Left lung (tissue), 4 donors: ENCODE measurements at regions not wholly inside any gene's neighbourhood (a gene's known extent, or its start where the extent isn't known, plus 50 kb on each side); places are given as distances from the start of the nearest gene placed in this dataset.

Experiments used
- ATAC-seq: fragments of 200-7000 bp; cut with Tn5 transposase; one replicate; pipeline ENCODE4 v1.9.1; 2020; ENCODE audit warnings: moderate library complexity
- DNase-seq, 4 donors: peaks; one replicate each; pipeline ENCODE4 v3.0.0-alpha.2; 2013 to 2020
- H3K27ac ChIP-seq, 2 donors: fragments of 200-600 bp; sonication (generic) in 1 of 2; one replicate each; pipeline versions ENCODE4 v1.5.0 to v1.8.0; 2020 to 2021
- H3K27me3 ChIP-seq, 2 donors: fragments of 200-600 bp; sonication (generic) in 1 of 2; one replicate each; pipeline versions ENCODE4 v1.5.0 to v1.8.0; 2020 to 2021
- H3K36me3 ChIP-seq, 2 donors: fragments of 200-600 bp; sonication (generic) in 1 of 2; one replicate each; pipeline versions ENCODE4 v1.5.0 to v1.8.0; 2020 to 2021
- H3K4me1 ChIP-seq, 2 donors: fragments of 200-600 bp; one replicate each; pipeline ENCODE4 v1.8.0; 2021
- H3K4me3 ChIP-seq, 2 donors: fragments of 200-600 bp; sonication (generic) in 1 of 2; one replicate each; pipeline versions ENCODE4 v1.5.0 to v1.8.0; 2020 to 2021; ENCODE audit warnings: mild to moderate bottlenecking in 1 of 2
- H3K9me3 ChIP-seq, 2 donors: fragments of 200-600 bp; sonication (generic) in 1 of 2; one replicate each; pipeline versions ENCODE4 v1.5.0 to v1.8.0; 2020 to 2021
- intact Hi-C, 2 donors: fragments of 100-400 bp; cut with DNase I; formaldehyde crosslinking; loops; one replicate each; pipeline versions ENCODE4 v1.11.2 to v1.14.2; 2022
- TF ChIP-seq, protein P1 (sequence below), 2 donors: fragments of 200-600 bp; sonication (generic) in 1 of 2; IDR thresholded peaks; one replicate each; pipeline versions ENCODE4 v1.5.0 to v1.8.0; 2021; ENCODE audit warnings: antibody characterized with exemption in 2 of 2
- donor health status: DM: no; HTN: yes; CAD: no.
- donor health status: DM: no; HTN: no; CAD: no.

DNA sequence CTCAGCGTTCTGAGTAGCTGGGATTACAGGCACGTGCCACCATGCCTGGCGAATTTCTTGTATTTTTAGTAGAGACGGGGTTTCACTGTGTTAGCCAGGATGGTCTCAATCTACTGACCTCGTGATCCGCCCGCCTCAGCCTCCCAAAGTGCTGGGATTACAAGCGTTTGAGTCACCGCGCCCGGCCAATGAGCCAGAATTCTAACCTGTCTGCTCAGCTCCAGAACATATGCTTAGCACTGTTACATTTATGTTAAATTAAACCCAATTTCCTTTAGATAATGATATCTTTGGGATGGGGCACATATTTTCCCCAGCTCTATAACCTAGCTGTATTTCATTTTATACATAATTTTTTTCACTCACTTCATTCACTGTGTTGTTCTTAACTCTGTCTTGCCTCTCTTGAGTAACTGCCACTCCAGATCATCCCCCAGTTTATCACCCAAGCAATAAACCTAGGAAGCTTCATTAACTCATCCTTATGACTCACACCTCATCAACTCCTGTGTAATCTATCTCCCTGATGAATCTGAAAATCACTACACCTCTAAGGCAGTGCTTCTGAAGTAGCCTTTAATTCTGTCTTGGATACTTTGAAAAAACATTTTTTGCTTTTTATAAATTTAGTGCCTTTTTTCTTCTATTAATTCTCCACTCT lies 559.7 kb upstream of the ZWINT start:
- intact Hi-C loops: no loop called here
- TF ChIP-seq, protein P1, sequence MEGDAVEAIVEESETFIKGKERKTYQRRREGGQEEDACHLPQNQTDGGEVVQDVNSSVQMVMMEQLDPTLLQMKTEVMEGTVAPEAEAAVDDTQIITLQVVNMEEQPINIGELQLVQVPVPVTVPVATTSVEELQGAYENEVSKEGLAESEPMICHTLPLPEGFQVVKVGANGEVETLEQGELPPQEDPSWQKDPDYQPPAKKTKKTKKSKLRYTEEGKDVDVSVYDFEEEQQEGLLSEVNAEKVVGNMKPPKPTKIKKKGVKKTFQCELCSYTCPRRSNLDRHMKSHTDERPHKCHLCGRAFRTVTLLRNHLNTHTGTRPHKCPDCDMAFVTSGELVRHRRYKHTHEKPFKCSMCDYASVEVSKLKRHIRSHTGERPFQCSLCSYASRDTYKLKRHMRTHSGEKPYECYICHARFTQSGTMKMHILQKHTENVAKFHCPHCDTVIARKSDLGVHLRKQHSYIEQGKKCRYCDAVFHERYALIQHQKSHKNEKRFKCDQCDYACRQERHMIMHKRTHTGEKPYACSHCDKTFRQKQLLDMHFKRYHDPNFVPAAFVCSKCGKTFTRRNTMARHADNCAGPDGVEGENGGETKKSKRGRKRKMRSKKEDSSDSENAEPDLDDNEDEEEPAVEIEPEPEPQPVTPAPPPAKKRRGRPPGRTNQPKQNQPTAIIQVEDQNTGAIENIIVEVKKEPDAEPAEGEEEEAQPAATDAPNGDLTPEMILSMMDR (IDR thresholded peaks at IDR 0.05): no peak
- Histone ChIP-seq H3K4me1 (no peaks in the 10 kb centered on the region), H3K27me3 (no peaks in the 10 kb centered on the region), H3K4me3 (no peak overlapping the region), H3K27ac (no peak overlapping the region), H3K36me3 (no peaks in the 10 kb centered on the region), H3K9me3 (peaks cover 0 to 29% of the 10 kb centered on the region in 2 donors)
- ATAC-seq (no peak), DNase-seq (peak in 1 of 4 donors; percentile 16)

DNA sequence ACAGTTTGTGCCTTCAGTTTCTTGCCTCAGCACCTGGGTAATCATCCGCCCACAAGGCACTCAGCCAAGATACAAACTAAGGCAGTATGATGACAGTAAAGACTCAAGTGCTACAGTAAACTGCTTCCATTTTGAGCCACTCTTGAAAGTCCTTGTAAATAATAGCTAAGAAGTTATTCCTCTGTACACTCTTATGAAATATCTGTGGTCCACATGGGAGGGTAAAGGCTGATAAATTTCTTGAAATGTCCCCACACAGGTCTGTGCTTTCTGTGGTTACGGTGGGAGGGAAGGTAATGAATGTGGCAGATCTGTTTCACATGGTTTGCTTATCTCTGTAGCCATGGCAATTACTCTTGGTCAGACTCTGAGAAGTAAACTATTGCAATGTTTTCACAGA lies 551.0 kb upstream of the ZWINT start:
- TF ChIP-seq, protein P1 (IDR thresholded peaks at IDR 0.05): no peak

DNA sequence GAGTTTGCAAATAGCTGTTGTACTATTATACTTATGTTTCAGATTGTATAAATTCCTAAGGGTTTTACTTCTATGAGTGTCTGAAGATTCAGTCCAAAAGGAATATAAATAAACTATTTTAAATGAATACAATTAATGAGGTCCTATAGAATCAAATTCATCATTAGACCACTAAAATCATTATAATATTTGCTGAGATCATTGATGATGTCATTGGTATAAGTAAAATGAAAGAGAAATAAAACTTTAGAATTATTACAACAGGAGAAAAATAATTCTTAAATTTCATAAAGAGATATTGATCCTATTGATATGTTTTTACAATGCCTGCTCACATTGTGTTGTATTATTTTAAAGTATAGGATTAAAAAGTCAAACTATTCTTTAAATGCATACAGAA lies 544.0 kb upstream of the ZWINT start:
- H3K27me3 ChIP-seq: no peaks in the 10 kb centered on the region
- no peak overlapping the region for H3K4me3 ChIP-seq
- H3K36me3 ChIP-seq: no peaks in the 10 kb centered on the region
- H3K9me3 ChIP-seq: no peaks in the 10 kb centered on the region
- no peak overlapping the region for H3K27ac ChIP-seq
- ATAC-seq (no peak), DNase-seq (no peak)
- H3K4me1 ChIP-seq: no peaks in the 10 kb centered on the region
- TF ChIP-seq, protein P1 (IDR thresholded peaks at IDR 0.05): no peak
- intact Hi-C loops: no loop called here

More for the DNA sequence above, 551.0 kb upstream of the ZWINT start:
- Histone ChIP-seq H3K9me3 (peaks cover 0 to 14% of the 10 kb centered on the region in 2 donors), H3K4me3 (no peak overlapping the region), H3K27ac (no peak overlapping the region), H3K36me3 (no peaks in the 10 kb centered on the region), H3K27me3 (no peaks in the 10 kb centered on the region), H3K4me1 (no peaks in the 10 kb centered on the region)
- peak; percentile 94 for ATAC-seq
- intact Hi-C loops: no loop called here
- DNase-seq: peak in 3 of 4 donors; percentile 5 to 64 (median 51)

DNA sequence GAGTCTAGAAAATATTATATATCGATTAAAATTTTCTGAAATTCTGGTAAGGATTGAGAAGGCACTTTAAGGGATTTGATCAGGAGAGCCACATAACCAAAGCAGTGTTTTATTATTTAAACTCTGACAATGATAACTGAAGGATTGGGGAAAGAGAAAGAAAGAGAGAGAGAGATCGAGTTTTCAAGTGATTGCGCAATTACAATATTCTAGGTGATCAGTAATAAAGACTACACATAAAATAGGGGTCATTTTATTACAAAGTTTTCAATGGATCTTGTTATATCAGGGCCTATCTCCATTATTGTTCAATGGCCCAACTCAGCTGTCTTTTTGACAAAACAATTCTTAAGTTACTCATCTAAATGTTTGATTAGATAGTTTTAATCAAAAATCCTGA lies 541.5 kb upstream of the ZWINT start:
- H3K4me1 ChIP-seq: no peaks in the 10 kb centered on the region

DNA sequence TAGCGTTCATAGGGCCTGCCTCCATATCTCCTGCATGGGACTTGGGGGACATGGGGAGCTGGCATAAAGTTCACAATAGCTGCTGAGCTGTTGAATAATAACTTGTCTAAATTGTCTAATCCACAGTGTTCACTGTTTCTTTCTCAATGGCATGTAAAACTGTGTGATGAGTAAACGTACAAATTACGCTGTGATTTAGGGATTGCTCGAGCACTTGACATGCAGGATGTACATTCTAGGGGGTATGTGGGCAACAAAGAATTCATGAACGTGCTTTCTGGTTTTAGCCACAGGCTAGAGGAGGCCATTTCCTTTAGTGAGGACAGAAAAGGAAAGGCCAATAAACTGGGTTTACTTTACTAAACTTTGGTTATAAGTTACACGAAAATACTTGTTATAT lies 534.2 kb upstream of the ZWINT start:
- Histone ChIP-seq H3K36me3 (no peaks in the 10 kb centered on the region), H3K9me3 (peaks cover 0 to 9% of the 10 kb centered on the region in 2 donors), H3K27me3 (no peaks in the 10 kb centered on the region), H3K27ac (no peak overlapping the region), H3K4me1 (no peaks in the 10 kb centered on the region), H3K4me3 (no peak overlapping the region)
- intact Hi-C loops: no loop called here
- TF ChIP-seq, protein P1 (IDR thresholded peaks at IDR 0.05): no peak
- DNase-seq (no peak), ATAC-seq (no peak)

More for the DNA sequence above, 541.5 kb upstream of the ZWINT start:
- Histone ChIP-seq H3K27ac (no peak overlapping the region), H3K4me3 (no peak overlapping the region), H3K36me3 (no peaks in the 10 kb centered on the region), H3K9me3 (no peaks in the 10 kb centered on the region), H3K27me3 (no peaks in the 10 kb centered on the region)
- DNase-seq (no peak), ATAC-seq (no peak)
- intact Hi-C loops: no loop called here
- TF ChIP-seq, protein P1 (IDR thresholded peaks at IDR 0.05): no peak
